ENCODE measurements at regions not wholly inside any gene's neighbourhood (a gene's known extent, or its start where the extent isn't known, plus 50 kb on each side); places are given as distances from the start of the nearest gene placed in this dataset.

- no peak for TF ChIP-seq CTCF (IDR thresholded peaks at IDR 0.05)
- TF ChIP-seq POLR2A (IDR thresholded peaks at IDR 0.05) = no peak
- TF ChIP-seq POLR2AphosphoS5 (IDR thresholded peaks at IDR 0.05) = no peak
These were observed 50.2 kb upstream of the LRP1B start for GRCh38 chr2:142180820-142181533.
